MM.1S (cell line): ENCODE measurements at regions not wholly inside any gene's neighbourhood (a gene's known extent, or its start where the extent isn't known, plus 50 kb on each side); places are given as distances from the start of the nearest gene placed in this dataset.

Experiments
- DNase-seq: peaks from one replicate; pipeline ENCODE4 v3.0.0-alpha.2; 2015
- H2AFZ ChIP-seq: fragments of 300-600 bp; sonication (generic); 2 replicates; pipeline ENCODE4 v1.6.0; 2016; ENCODE audit warnings: antibody characterized with exemption, low read length
- H3F3A ChIP-seq: fragments of 300-600 bp; sonication (generic); 2 replicates; pipeline ENCODE4 v1.6.1; 2016; ENCODE audit warnings: mild to moderate bottlenecking, antibody characterized with exemption, low read length, moderate library complexity, mixed read lengths; ENCODE audit not compliant: insufficient read depth
- H3K27ac ChIP-seq: fragments of 300-600 bp; sonication (generic); 2 replicates; pipeline ENCODE4 v1.5.1; 2016; ENCODE audit warnings: mild to moderate bottlenecking, low read length
- H3K27me3 ChIP-seq: fragments of 300-600 bp; sonication (generic); replicated peaks from 2 replicates; pipeline ENCODE4 v1.6.0; 2016; ENCODE audit warnings: low read length; ENCODE audit not compliant: insufficient read depth
- H3K36me3 ChIP-seq: fragments of 300-600 bp; sonication (generic); replicated peaks from 2 replicates; pipeline ENCODE4 v1.6.1; 2016; ENCODE audit warnings: mild to moderate bottlenecking, low read length, mixed read lengths; ENCODE audit not compliant: insufficient read depth
- H3K4me1 ChIP-seq: fragments of 300-600 bp; sonication (generic); 2 replicates; pipeline ENCODE4 v1.6.1; 2016; ENCODE audit warnings: low read length, mixed read lengths
- H3K4me2 ChIP-seq: fragments of 300-600 bp; sonication (generic); 2 replicates; pipeline ENCODE4 v1.6.0; 2016; ENCODE audit warnings: low read depth, low read length
- H3K4me3 ChIP-seq: fragments of 300-600 bp; sonication (generic); 2 replicates; pipeline ENCODE4 v1.5.1; 2016; ENCODE audit warnings: low read length, mixed read lengths
- H3K79me2 ChIP-seq: fragments of 300-600 bp; sonication (generic); 2 replicates; pipeline ENCODE4 v1.6.1; 2016; ENCODE audit warnings: mixed run types, low read length, mixed read lengths
- H3K9ac ChIP-seq: fragments of 300-600 bp; sonication (generic); 2 replicates; pipeline ENCODE4 v1.6.1; 2016; ENCODE audit warnings: low read length, mixed read lengths
- H3K9me2 ChIP-seq: fragments of 300-600 bp; sonication (generic); replicated peaks from 2 replicates; pipeline ENCODE4 v1.6.1; 2016; ENCODE audit warnings: mild to moderate bottlenecking, low read length, mixed read lengths; ENCODE audit not compliant: insufficient read depth
- H3K9me3 ChIP-seq: fragments of 300-600 bp; sonication (generic); replicated peaks from 2 replicates; pipeline ENCODE4 v1.6.1; 2016; ENCODE audit warnings: mild to moderate bottlenecking, low read length, mixed read lengths; ENCODE audit not compliant: insufficient read depth
- H4K20me1 ChIP-seq: fragments of 300-600 bp; sonication (generic); 2 replicates; pipeline ENCODE4 v1.6.1; 2016; ENCODE audit warnings: mild to moderate bottlenecking, low read length, moderate library complexity, mixed read lengths; ENCODE audit not compliant: insufficient read depth
- CTCF ChIP-seq: fragments of 300-600 bp; sonication (generic); IDR thresholded peaks from 2 replicates; pipeline ENCODE4 v1.5.1; 2016; ENCODE audit warnings: antibody characterized with exemption, low read length, mixed read lengths
- EZH2 ChIP-seq: fragments of 300-600 bp; sonication (generic); optimal IDR thresholded peaks from 2 replicates; pipeline ENCODE3; 2017; ENCODE audit warnings: low read depth, mild to moderate bottlenecking, antibody characterized with exemption, low read length, mixed read lengths
- EZH2phosphoT487 ChIP-seq: fragments of 300-600 bp; sonication (generic); IDR thresholded peaks from 2 replicates; pipeline ENCODE4 v1.6.1; 2018; ENCODE audit warnings: antibody characterized with exemption, low read length

- no peaks in the 10 kb centered on the region for H3K79me2 ChIP-seq
- no peak for TF ChIP-seq EZH2phosphoT487
- no peak for TF ChIP-seq EZH2
- TF ChIP-seq CTCF, result no peak
- no peaks in the 10 kb centered on the region for H3K36me3 ChIP-seq
- no peaks in the 10 kb centered on the region for H3K4me1 ChIP-seq
- no peak overlapping the region for H3K27ac ChIP-seq
- H4K20me1 ChIP-seq, result no peaks in the 10 kb centered on the region
- DNase-seq, result no peak
- no peak overlapping the region for H3K9ac ChIP-seq
- H2AFZ ChIP-seq, result no peak overlapping the region
- no peaks in the 10 kb centered on the region for H3K9me3 ChIP-seq
- H3F3A ChIP-seq, result no peaks in the 10 kb centered on the region
- no peaks in the 10 kb centered on the region for H3K27me3 ChIP-seq
- no peak overlapping the region for H3K4me3 ChIP-seq
- no peak overlapping the region for H3K4me2 ChIP-seq
- H3K9me2 ChIP-seq, result no peaks in the 10 kb centered on the region
These were observed 77.8 kb upstream of the NRP1 start for GRCh38 chr10:33412241-33412640.

GRCh38 chr10:33410860-33411234 lies 76.4 kb upstream of the NRP1 start:
- H3K27ac ChIP-seq, result no peak overlapping the region
- no peak overlapping the region for H3K4me2 ChIP-seq
- H3K9me3 ChIP-seq, result no peaks in the 10 kb centered on the region
- H3K4me1 ChIP-seq, result no peaks in the 10 kb centered on the region
- H3K36me3 ChIP-seq, result no peaks in the 10 kb centered on the region
- no peak overlapping the region for H2AFZ ChIP-seq
- H3K9me2 ChIP-seq, result no peaks in the 10 kb centered on the region
- H3K79me2 ChIP-seq, result no peaks in the 10 kb centered on the region
- DNase-seq, result no peak
- no peak overlapping the region for H3K9ac ChIP-seq
- H3F3A ChIP-seq, result no peaks in the 10 kb centered on the region
- H4K20me1 ChIP-seq, result no peaks in the 10 kb centered on the region
- H3K4me3 ChIP-seq, result no peak overlapping the region
- H3K27me3 ChIP-seq, result no peaks in the 10 kb centered on the region
- no peak for TF ChIP-seq EZH2phosphoT487
- TF ChIP-seq CTCF, result no peak
- TF ChIP-seq EZH2, result no peak

GRCh38 chr10:33410096-33410859 lies 75.8 kb upstream of the NRP1 start:
- no peak overlapping the region for H2AFZ ChIP-seq
- no peak for DNase-seq
- H3F3A ChIP-seq, result no peaks in the 10 kb centered on the region
- TF ChIP-seq EZH2, result no peak
- no peak for TF ChIP-seq CTCF
- TF ChIP-seq EZH2phosphoT487, result no peak
- no peaks in the 10 kb centered on the region for H3K36me3 ChIP-seq
- no peaks in the 10 kb centered on the region for H3K9me3 ChIP-seq
- no peaks in the 10 kb centered on the region for H3K27me3 ChIP-seq
- H3K9me2 ChIP-seq, result no peaks in the 10 kb centered on the region
- H3K4me3 ChIP-seq, result no peak overlapping the region
- H3K9ac ChIP-seq, result no peak overlapping the region
- no peak overlapping the region for H3K27ac ChIP-seq
- no peaks in the 10 kb centered on the region for H3K79me2 ChIP-seq
- H3K4me1 ChIP-seq, result no peaks in the 10 kb centered on the region
- no peaks in the 10 kb centered on the region for H4K20me1 ChIP-seq
- no peak overlapping the region for H3K4me2 ChIP-seq
